ENCODE measurements at regions not wholly inside any gene's neighbourhood (a gene's known extent, or its start where the extent isn't known, plus 50 kb on each side); places are given as distances from the start of the nearest gene placed in this dataset.

GRCh38 chr20:40055711-40056110 lies 633.3 kb downstream of the MAFB start:
- DNase-seq (ENCODE audit: low read depth, low spot score): no peak
- POLR2A ChIA-PET: no interaction called here
- TF ChIP-seq CTCF (IDR thresholded peaks at IDR 0.05; ENCODE audit: insufficient read depth, low read length, missing control alignments): no peak
- H3K4me3 ChIP-seq (ENCODE audit: low read depth, low read length): no peak overlapping the region
- CTCF ChIA-PET: no interaction called here

GRCh38 chr20:40054311-40054710 lies 634.7 kb downstream of the MAFB start:
- CTCF ChIA-PET: no interaction called here
- H3K4me3 ChIP-seq (ENCODE audit: low read depth, low read length): no peak overlapping the region

GRCh38 chr20:40050596-40050995 lies 638.4 kb downstream of the MAFB start:
- no peak for TF ChIP-seq CTCF (IDR thresholded peaks at IDR 0.05; ENCODE audit: insufficient read depth, low read length, missing control alignments)
- POLR2A ChIA-PET: no interaction called here

More at GRCh38 chr20:40054311-40054710, 634.7 kb downstream of the MAFB start:
- no peak for TF ChIP-seq CTCF (IDR thresholded peaks at IDR 0.05; ENCODE audit: insufficient read depth, low read length, missing control alignments)
- POLR2A ChIA-PET: no interaction called here
- no peak for DNase-seq (ENCODE audit: low read depth, low spot score)

GRCh38 chr20:40049854-40050253 lies 639.2 kb downstream of the MAFB start:
- TF ChIP-seq CTCF (IDR thresholded peaks at IDR 0.05; ENCODE audit: insufficient read depth, low read length, missing control alignments): no peak
- DNase-seq (ENCODE audit: low read depth, low spot score): no peak
- no peak overlapping the region for H3K4me3 ChIP-seq (ENCODE audit: low read depth, low read length)
- ChIA-PET CTCF (no interaction called here), POLR2A (no interaction called here)

More at GRCh38 chr20:40050596-40050995, 638.4 kb downstream of the MAFB start:
- CTCF ChIA-PET: no interaction called here
- DNase-seq (ENCODE audit: low read depth, low spot score): no peak
- no peak overlapping the region for H3K4me3 ChIP-seq (ENCODE audit: low read depth, low read length)

GRCh38 chr20:40046703-40047102 lies 642.3 kb downstream of the MAFB start:
- DNase-seq (ENCODE audit: low read depth, low spot score): no peak
- no peak overlapping the region for H3K4me3 ChIP-seq (ENCODE audit: low read depth, low read length)
- no peak for TF ChIP-seq CTCF (IDR thresholded peaks at IDR 0.05; ENCODE audit: insufficient read depth, low read length, missing control alignments)
- ChIA-PET POLR2A (no interaction called here), CTCF (no interaction called here)

- DNase-seq (ENCODE audit: low read depth, low spot score): no peak
- POLR2A ChIA-PET: no interaction called here
- no peak overlapping the region for H3K4me3 ChIP-seq (ENCODE audit: low read depth, low read length)
- no peak for TF ChIP-seq CTCF (IDR thresholded peaks at IDR 0.05; ENCODE audit: insufficient read depth, low read length, missing control alignments)
- CTCF ChIA-PET: no interaction called here
These were observed 651.5 kb downstream of the MAFB start for GRCh38 chr20:40037511-40037910.

Measured in AG04449 (cell line).